ENCODE measurements at regions not wholly inside any gene's neighbourhood (a gene's known extent, or its start where the extent isn't known, plus 50 kb on each side); places are given as distances from the start of the nearest gene placed in this dataset.
"Not testable (repeated sequence)": the region's sequence is repeated elsewhere in the genome, so short reads cannot be mapped to it uniquely, and the experiment has no call there.

DNA sequence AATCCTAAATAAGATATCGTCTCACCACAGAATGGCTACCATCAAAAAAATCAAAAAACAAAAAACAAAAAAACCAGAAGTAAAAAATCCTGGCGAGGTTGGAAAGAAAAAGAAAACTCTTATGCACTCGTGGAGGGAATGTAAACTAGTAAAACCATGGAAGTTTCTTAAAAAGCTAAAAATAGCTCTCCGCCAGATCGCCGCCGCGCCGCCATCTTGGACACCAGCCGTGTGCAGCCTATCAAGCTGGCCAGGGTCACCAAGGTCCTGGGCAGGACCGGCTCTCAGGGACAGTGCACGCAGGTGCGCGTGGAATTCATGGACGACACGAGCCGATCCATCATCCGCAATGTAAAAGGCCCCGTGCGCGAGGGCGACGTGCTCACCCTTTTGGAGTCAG lies 71.7 kb downstream of the TBC1D28 start:
- TF ChIP-seq, protein P1, sequence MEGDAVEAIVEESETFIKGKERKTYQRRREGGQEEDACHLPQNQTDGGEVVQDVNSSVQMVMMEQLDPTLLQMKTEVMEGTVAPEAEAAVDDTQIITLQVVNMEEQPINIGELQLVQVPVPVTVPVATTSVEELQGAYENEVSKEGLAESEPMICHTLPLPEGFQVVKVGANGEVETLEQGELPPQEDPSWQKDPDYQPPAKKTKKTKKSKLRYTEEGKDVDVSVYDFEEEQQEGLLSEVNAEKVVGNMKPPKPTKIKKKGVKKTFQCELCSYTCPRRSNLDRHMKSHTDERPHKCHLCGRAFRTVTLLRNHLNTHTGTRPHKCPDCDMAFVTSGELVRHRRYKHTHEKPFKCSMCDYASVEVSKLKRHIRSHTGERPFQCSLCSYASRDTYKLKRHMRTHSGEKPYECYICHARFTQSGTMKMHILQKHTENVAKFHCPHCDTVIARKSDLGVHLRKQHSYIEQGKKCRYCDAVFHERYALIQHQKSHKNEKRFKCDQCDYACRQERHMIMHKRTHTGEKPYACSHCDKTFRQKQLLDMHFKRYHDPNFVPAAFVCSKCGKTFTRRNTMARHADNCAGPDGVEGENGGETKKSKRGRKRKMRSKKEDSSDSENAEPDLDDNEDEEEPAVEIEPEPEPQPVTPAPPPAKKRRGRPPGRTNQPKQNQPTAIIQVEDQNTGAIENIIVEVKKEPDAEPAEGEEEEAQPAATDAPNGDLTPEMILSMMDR (IDR thresholded peaks at IDR 0.05; ENCODE audit: low read depth, low read length, poor library complexity, severe bottlenecking): not testable (repeated sequence)
- not testable (repeated sequence) for TF ChIP-seq EZH2phosphoT487 (IDR thresholded peaks at IDR 0.05; ENCODE audit: borderline replicate concordance, low read length)
